Anterior cingulate cortex (tissue), 58 donors: ENCODE measurements at regions not wholly inside any gene's neighbourhood (a gene's known extent, or its start where the extent isn't known, plus 50 kb on each side); places are given as distances from the start of the nearest gene placed in this dataset.

Source experiments
- DNase-seq, 58 donors: peaks; one replicate each; lab custom pipeline; 2025; lab: John Stamatoyannopoulos, UW

DNA sequence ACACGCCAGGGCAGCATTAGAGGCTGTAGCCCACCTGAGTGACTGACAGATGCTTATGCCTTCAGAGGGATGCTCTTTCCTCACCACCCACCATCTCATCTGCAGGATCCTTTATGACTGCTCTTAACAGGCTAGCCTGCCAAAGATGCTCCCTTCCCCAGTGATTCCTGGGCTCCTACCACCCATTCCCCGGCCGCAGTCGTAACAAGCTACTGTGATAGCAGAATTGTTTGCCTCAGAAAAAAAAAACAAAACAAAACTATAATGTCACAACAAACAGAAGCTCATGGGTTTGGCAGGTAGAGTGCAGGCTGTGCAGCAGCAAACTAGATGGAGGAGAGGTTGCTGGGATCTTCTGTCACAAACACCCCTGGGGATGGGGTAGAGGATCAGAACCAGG, 343.9 kb upstream of the ZMIZ1 start:
- DNase-seq, result no peak

DNA sequence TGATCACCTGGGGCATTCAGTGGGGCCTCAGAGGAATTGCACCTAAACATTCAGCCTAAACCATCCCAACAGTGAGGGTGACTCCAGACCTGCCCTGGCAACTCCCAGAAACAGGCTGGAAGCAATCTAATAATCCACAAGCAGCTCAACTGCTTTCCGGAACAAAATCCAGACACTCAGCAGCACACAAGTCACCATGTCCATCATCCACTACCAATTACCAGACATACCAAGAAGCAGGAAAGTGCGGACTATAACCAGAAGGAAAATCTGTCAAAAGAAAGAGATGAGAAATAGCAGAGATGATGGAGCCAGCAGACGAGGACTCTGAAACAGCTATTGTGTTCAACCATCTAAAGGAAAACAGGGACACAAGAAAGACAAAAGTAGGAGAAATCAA, 342.6 kb upstream of the ZMIZ1 start:
- DNase-seq, result no peak

DNA sequence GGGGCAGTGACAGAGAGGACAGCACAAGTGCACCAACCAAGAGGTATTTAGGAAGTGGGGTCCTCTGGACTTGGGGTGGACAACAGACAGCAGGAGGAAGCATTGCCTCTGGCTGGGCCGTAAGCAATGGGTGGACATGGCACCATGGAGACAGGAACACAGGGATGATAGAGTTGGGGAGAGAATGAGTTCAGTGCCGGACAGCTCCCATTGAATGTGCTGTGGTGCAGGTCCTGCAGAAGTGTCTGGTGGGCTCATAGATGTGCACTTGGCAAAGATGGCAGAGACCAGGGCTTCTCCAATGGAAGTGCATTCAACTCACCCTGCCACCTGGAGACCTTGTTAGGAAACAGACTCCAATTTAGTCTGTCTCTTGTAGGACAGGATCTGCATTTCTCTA, 341.5 kb upstream of the ZMIZ1 start:
- DNase-seq, result no peak

GRCh38 chr10:78727728-78728127, 341.0 kb upstream of the ZMIZ1 start:
- DNase-seq, result peak in 5 of 58 donors; percentile 1 to 41 (median 16)

GRCh38 chr10:78728176-78728575, 340.6 kb upstream of the ZMIZ1 start:
- DNase-seq, result no peak

DNA sequence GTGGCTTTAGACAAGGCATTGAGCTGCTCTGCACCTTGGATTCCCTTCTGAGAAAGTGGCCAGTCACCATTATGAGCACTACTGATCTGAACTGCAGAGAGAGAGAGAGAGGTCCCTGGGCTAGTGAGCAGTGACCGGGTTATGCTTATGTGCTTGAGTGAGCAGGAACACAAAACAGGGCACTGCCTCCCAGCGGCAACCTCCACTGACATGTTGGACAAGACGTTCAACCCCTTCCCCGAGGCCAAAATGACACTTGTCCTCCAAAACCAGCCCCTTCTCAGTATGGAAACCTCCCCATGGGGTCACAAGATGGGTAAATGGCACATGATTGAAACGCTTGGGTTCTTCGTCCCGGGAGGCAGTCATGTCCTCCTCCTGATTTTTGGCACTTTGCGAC, 339.4 kb upstream of the ZMIZ1 start:
- no peak for DNase-seq

DNA sequence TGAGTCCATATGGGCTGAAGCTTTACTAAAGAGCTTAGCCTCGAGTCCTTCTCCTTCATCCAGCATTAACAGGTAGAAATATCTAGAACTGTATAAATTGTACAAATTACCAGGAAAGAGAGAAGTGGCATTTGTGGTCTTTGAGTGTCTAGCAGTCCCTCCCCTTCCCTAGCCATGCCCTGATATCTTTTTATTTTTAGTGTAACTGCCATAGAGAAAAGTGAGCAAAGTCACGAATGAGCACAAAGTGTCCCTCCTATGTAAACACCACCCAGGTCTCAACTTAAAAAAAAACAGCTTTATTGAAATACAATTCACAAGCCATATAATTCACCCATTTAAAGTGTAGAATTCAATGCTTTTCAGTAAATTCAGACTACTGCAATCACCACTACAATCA, 339.0 kb upstream of the ZMIZ1 start:
- no peak for DNase-seq

DNA sequence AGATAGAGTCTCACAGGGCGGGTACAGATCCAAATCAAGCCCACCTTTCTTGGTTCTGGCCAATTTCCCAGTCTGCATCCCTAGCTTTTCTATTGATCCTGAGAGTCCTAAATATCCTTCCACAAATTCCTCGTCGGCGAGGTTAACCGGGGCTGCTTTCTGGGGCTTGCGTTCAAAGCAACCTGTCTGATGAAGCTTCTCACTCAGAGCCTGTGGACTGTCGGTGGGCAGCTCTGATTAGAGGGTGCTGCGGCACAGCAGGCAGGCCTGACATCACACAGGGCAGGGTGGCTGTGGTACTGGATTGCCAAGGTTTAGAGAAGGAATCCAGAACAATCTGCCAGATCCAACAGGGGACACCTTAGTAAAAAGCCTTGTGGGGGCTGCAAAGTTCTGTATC, 338.0 kb upstream of the ZMIZ1 start:
- DNase-seq, result no peak

DNA sequence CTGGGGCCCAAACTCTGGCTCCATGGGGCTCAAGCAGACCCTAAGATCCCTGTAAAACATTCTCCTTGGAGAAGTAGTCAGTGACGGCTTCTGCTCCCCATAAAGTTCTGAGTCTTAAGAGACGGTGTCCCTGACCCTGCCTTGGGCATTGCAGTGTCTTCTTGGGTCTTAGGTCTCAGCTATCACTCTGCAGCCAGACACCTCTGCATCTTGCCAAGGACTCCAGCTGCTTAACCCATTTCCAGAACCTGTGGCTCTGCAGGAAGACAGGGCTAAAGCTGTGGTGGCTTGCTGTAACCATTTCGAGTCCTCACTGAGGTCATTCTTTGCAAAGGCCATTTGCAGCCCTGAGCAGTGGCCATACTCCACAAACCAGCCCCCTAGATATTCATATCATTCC, 337.1 kb upstream of the ZMIZ1 start:
- no peak for DNase-seq

GRCh38 chr10:78732381-78732780, 336.4 kb upstream of the ZMIZ1 start:
- DNase-seq, result no peak

- no peak for DNase-seq
Measured at GRCh38 chr10:78736926-78737630, 331.7 kb upstream of the ZMIZ1 start.

- no peak for DNase-seq
Measured at GRCh38 chr10:78737883-78738856, 330.6 kb upstream of the ZMIZ1 start.

DNA sequence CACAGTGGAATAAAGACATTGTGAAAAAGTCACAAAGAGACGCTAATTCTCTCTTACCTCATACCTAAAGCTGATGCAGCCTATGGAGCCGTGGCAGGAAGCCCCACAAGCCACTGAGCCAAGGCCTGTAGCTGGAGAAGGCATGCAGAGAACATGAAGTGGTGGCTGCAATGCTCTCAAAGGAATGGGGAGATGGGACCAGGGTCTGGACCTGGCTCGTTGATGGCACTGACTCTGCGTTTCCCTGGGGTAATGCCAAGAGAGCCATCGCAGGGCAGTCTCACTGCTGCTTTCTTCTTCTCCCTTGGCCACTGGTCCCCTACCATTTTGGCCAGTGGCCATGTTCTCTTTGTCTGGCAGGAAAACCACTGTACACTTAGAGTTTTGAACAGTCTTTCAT, 329.9 kb upstream of the ZMIZ1 start:
- no peak for DNase-seq

DNA sequence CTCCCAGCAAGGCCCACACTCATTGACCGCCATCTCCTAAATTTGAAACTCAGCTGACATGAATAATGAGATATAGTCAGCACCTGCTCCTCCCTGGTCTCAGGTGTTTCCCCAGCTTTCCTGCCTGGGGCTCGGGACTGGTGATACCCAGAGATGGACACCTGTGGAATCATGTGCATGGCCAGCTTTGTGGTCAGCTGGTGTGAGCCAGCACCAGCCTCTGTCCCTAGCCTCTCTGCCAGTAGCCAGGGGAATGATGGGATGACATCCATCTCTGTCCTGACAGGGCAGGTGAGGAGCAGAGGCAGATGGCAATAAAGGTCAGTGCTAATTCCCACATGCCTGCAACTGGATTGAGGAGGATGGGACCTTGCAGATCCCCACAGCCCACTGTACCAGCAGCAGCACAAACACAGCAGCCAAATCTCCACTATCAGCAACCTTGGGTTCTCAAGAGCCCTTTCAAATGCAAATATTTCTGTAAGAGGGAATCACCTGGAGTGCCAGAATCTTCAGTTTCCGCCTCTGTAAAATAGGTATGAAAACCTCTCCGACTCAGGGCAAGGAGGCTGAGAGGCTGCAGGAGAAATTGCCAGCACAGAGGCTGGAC, 329.2 kb upstream of the ZMIZ1 start:
- no peak for DNase-seq

- no peak for DNase-seq
Measured at GRCh38 chr10:78740976-78741915, 327.5 kb upstream of the ZMIZ1 start.

GRCh38 chr10:78742406-78742729, 326.4 kb upstream of the ZMIZ1 start:
- DNase-seq, result no peak

GRCh38 chr10:78742730-78743615, 325.8 kb upstream of the ZMIZ1 start:
- DNase-seq, result no peak

- DNase-seq, result no peak
Measured at GRCh38 chr10:78744056-78744455, 324.7 kb upstream of the ZMIZ1 start.

GRCh38 chr10:78744491-78745090, 324.2 kb upstream of the ZMIZ1 start:
- DNase-seq, result no peak
